ENCODE measurements at regions not wholly inside any gene's neighbourhood (a gene's known extent, or its start where the extent isn't known, plus 50 kb on each side); places are given as distances from the start of the nearest gene placed in this dataset.

GRCh38 chr7:1380231-1380815, 78.9 kb downstream of the MICALL2 start:
- DNase-seq = no peak

GRCh38 chr7:1380821-1381580, 78.3 kb downstream of the MICALL2 start:
- DNase-seq = no peak

GRCh38 chr7:1382553-1383397, 76.5 kb downstream of the MICALL2 start:
- no peak for DNase-seq

GRCh38 chr7:1383398-1384112, 75.7 kb downstream of the MICALL2 start:
- DNase-seq = no peak

GRCh38 chr7:1384113-1384415, 75.2 kb downstream of the MICALL2 start:
- no peak for DNase-seq

Data from left hindlimb (tissue), 1 donor.